ENCODE measurements at regions not wholly inside any gene's neighbourhood (a gene's known extent, or its start where the extent isn't known, plus 50 kb on each side); places are given as distances from the start of the nearest gene placed in this dataset.
A peak's percentile ranks its signal among the peaks of the same experiment; 100 is the strongest.

DNA sequence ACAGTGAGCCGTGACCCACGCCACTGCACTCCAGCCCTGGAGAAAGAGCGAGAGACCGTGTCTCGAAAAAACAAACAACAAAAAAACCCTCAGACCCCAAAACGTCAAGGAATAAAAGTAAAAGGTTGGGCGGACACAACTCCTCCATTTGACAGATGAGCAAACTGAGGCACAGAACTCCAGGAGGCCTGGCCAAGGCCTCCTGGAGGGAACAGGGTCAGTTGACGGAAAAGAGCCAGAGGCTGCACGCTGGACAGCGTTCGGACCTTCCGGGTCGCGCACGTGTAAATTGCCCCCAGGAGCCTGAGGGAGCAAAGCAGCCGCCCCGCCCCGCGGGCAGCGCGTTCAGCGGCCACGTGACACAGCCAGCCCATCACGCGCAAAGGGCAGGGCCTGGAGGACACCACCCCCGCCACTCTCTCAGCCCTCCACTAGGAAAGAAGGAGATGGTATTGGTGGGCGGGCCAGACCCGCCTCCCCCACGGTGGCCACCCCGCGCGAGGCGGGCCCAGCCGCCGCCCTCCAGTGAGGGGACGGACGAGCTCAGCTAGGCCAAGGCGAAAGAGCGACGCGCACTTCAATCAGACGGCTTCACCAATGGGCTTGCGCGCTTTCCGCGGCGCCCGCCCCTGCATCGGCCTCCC, 81.5 kb downstream of the PTPDC1 start (continued):
- TF ChIP-seq, protein P1, sequence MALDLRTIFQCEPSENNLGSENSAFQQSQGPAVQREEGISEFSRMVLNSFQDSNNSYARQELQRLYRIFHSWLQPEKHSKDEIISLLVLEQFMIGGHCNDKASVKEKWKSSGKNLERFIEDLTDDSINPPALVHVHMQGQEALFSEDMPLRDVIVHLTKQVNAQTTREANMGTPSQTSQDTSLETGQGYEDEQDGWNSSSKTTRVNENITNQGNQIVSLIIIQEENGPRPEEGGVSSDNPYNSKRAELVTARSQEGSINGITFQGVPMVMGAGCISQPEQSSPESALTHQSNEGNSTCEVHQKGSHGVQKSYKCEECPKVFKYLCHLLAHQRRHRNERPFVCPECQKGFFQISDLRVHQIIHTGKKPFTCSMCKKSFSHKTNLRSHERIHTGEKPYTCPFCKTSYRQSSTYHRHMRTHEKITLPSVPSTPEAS (tag by site-specific recombination; IDR thresholded peaks at IDR 0.05) = no peak
- TF ChIP-seq GFI1B (tag by site-specific recombination; IDR thresholded peaks at IDR 0.05) (no peak), ZNF561 (tag by site-specific recombination; IDR thresholded peaks at IDR 0.05; ENCODE audit: borderline replicate concordance) (no peak), ZNF146 (tag by site-specific recombination; IDR thresholded peaks at IDR 0.05) (no peak), ZNF184 (tag by site-specific recombination; IDR thresholded peaks at IDR 0.05) (no peak), ZFHX2 (tag by site-specific recombination; conservative IDR thresholded peaks at IDR 0.05) (peak; percentile 75), ZEB2 (tag by site-specific recombination; IDR thresholded peaks at IDR 0.05) (no peak), ZNF677 (tag by site-specific recombination; IDR thresholded peaks at IDR 0.05) (no peak), ZBTB10 (tag by site-specific recombination; IDR thresholded peaks at IDR 0.05) (no peak), MZF1 (tag by site-specific recombination; IDR thresholded peaks at IDR 0.05; ENCODE audit: borderline replicate concordance) (no peak), ZSCAN23 (tag by site-specific recombination; IDR thresholded peaks at IDR 0.05) (no peak), ZNF610 (tag by site-specific recombination; IDR thresholded peaks at IDR 0.05; ENCODE audit: borderline replicate concordance) (no peak), ZIC2 (tag by site-specific recombination; IDR thresholded peaks at IDR 0.05) (peak; percentile 13; the same call in 1 of the 2 replicates), ZNF510 (tag by site-specific recombination; IDR thresholded peaks at IDR 0.05; ENCODE audit: insufficient replicate concordance) (no peak), ZNF239 (tag by site-specific recombination; IDR thresholded peaks at IDR 0.05) (no peak), ZNF138 (tag by site-specific recombination; IDR thresholded peaks at IDR 0.05; ENCODE audit: borderline replicate concordance) (no peak), ZNF521 (tag by site-specific recombination; IDR thresholded peaks at IDR 0.05) (no peak), ZBTB6 (tag by site-specific recombination; IDR thresholded peaks at IDR 0.05) (no peak), ZSCAN30 (tag by site-specific recombination; IDR thresholded peaks at IDR 0.05) (peak; percentile 57; the same call in 1 of the 2 replicates), GLI2 (tag by site-specific recombination; IDR thresholded peaks at IDR 0.05; ENCODE audit: borderline replicate concordance, low read depth) (no peak), ZNF362 (tag by site-specific recombination; IDR thresholded peaks at IDR 0.05) (no peak), KLF7 (tag by site-specific recombination; IDR thresholded peaks at IDR 0.05; ENCODE audit: borderline replicate concordance) (no peak), ZNF391 (tag by site-specific recombination; IDR thresholded peaks at IDR 0.05; ENCODE audit: borderline replicate concordance, low read depth) (0 out of 2 replicates have a peak, but pooled peaks have one; percentile 46), KLF10 (tag by site-specific recombination; IDR thresholded peaks at IDR 0.05) (peak; percentile 66; the same call in 1 of the 2 replicates)
- TF ChIP-seq, protein P2, sequence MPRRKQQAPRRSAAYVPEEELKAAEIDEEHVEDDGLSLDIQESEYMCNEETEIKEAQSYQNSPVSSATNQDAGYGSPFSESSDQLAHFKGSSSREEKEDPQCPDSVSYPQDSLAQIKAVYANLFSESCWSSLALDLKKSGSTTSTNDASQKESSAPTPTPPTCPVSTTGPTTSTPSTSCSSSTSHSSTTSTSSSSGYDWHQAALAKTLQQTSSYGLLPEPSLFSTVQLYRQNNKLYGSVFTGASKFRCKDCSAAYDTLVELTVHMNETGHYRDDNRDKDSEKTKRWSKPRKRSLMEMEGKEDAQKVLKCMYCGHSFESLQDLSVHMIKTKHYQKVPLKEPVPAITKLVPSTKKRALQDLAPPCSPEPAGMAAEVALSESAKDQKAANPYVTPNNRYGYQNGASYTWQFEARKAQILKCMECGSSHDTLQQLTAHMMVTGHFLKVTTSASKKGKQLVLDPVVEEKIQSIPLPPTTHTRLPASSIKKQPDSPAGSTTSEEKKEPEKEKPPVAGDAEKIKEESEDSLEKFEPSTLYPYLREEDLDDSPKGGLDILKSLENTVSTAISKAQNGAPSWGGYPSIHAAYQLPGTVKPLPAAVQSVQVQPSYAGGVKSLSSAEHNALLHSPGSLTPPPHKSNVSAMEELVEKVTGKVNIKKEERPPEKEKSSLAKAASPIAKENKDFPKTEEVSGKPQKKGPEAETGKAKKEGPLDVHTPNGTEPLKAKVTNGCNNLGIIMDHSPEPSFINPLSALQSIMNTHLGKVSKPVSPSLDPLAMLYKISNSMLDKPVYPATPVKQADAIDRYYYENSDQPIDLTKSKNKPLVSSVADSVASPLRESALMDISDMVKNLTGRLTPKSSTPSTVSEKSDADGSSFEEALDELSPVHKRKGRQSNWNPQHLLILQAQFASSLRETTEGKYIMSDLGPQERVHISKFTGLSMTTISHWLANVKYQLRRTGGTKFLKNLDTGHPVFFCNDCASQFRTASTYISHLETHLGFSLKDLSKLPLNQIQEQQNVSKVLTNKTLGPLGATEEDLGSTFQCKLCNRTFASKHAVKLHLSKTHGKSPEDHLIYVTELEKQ (tag by site-specific recombination; IDR thresholded peaks at IDR 0.05; ENCODE audit: borderline replicate concordance) = no peak
- TF ChIP-seq, protein P3, sequence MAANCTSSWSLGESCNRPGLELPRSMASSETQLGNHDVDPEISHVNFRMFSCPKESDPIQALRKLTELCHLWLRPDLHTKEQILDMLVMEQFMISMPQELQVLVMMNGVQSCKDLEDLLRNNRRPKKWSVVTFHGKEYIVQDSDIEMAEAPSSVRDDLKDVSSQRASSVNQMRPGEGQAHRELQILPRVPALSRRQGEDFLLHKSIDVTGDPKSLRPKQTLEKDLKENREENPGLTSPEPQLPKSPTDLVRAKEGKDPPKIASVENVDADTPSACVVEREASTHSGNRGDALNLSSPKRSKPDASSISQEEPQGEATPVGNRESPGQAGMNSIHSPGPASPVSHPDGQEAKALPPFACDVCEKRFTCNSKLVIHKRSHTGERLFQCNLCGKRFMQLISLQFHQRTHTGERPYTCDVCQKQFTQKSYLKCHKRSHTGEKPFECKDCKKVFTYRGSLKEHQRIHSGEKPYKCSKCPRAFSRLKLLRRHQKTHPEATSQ (tag by site-specific recombination; IDR thresholded peaks at IDR 0.05) = peak; percentile 47; the same call in 1 of the 2 replicates
- TF ChIP-seq, protein P4, sequence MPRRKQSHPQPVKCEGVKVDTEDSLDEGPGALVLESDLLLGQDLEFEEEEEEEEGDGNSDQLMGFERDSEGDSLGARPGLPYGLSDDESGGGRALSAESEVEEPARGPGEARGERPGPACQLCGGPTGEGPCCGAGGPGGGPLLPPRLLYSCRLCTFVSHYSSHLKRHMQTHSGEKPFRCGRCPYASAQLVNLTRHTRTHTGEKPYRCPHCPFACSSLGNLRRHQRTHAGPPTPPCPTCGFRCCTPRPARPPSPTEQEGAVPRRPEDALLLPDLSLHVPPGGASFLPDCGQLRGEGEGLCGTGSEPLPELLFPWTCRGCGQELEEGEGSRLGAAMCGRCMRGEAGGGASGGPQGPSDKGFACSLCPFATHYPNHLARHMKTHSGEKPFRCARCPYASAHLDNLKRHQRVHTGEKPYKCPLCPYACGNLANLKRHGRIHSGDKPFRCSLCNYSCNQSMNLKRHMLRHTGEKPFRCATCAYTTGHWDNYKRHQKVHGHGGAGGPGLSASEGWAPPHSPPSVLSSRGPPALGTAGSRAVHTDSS (tag by site-specific recombination; IDR thresholded peaks at IDR 0.05) = no peak

Measured in HEK293 (cell line).